ENCODE measurements at regions not wholly inside any gene's neighbourhood (a gene's known extent, or its start where the extent isn't known, plus 50 kb on each side); places are given as distances from the start of the nearest gene placed in this dataset.
"Not testable (repeated sequence)": the region's sequence is repeated elsewhere in the genome, so short reads cannot be mapped to it uniquely, and the experiment has no call there.

DNA sequence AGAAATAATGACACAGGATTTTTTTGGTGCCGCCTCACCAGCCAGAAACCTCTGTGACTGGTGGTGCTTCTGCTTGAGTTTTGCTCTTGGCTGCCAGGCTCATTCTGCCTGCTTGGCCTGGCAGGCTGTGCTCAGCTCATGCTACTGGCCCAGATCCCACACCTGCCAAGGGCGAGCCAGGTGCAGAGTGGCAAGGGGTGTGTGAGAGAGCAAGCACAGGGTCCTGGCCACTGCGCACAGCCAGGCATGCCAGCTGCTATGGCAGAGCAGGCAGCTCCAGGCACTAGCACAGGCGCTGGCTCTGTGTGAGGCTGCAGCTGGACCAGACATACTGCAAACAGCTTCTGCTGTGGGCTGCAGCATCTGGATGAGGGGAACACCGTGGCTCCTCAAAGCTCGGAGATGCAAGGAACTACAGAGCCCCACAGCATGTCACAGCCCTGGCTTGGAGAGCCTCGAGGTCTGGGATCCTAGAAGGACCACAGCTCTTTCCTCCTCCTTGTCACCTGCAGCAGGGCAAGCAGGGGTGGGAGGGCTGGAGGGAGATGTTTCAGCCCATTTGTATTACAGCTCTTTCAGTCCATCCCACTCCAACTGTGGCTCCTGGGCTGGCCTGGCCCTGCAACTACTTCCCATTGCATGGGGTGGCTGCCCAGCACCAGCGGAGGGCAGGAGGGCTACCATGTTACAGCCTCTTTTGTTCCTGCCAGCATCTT lies 313.4 kb upstream of the SEMA3C start:
- DNase-seq: no peak

DNA sequence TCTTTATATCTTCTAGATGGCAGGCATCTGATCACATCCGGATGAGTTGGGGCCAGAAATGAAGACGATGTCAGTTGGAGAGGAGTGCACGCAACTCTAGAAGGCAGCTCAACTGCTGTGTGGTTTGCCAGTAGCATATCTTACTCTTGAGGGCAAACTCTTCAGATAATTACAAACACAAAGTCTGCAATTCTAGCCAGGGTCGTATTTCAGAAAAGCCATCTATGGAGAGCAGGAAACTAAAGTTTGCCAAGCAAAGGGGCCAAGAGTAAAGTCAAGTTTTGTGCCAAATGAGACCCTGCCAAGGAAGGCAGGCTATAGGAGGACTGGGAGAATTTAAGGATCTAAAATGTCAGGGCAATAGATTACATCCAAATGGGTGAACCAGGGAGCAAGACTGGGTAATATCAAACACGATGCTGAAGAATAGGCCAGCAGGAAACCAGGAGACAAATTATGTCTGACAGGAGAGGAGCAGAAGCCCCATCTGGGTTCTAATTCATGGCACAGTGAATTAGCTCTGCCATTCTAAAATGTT lies 312.5 kb upstream of the SEMA3C start:
- no peak for DNase-seq

DNA sequence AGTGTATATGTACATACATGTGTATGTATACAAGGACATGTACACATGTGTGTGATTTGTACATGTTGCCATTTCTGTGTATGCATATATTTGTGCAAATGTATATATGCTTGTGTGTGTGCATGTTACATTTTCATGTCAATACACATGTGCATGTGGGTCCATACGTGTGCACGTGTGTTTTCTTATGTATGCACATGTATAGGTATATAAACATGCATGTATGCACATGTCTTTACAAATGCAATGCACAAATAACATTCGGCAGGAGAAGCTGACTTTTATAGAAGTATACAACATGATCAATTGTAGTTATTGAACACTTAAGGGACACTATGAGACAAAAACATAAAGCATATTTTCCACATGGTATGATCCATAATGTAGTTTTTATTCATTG lies 307.4 kb upstream of the SEMA3C start:
- DNase-seq: no peak

DNA sequence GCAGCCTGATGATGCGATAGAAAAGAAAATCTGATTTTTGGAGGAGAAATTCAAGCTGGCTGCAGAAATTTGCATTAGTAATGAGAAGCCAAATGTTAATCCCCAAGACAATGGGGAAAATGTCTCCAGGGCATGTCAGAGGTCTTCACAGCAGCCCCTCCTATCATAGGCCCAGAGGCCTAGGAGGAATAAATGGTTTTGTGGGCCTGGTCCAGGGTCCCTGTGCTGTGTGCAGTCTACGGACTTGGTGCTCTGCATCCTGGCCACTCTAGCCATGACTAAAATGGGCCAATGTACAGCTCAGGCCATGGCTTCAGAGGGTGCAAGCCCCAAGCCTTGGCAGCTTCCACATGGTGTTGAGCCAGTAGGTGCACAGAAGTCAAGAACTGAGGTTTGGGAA lies 303.8 kb upstream of the SEMA3C start:
- DNase-seq: not testable (repeated sequence)

DNA sequence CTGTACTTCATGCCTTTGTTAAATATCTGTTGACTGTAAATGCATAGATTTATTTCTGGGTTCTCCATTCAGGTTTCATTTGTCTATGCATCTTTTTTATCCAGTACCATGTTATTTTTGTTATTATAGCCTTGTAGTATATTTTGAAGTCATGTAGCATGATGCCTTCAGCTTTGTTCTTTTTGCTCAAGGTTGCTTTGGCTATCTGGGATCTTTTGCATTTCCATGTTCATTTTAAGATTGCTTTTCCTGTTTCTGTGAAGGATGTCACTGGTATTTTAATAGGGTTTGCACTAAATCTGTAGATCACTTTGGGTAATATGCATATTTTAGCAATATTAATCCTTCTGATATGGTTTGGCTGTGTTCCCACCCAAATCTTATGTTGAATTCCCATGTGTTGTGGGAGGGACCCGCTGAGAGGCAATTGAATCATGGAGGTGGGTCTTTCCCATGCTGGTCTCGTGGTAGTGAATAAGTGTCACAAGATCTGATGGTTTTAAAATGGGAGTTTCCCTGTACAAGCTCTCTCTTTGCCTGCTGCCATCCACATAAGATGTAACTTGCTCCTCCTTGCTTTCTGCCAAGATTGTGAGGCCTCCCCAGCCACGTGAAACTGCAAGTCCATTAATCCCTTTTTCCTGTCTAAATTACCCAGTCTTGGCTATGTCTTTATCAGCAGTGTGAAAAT lies 302.8 kb upstream of the SEMA3C start:
- DNase-seq: no peak

DNA sequence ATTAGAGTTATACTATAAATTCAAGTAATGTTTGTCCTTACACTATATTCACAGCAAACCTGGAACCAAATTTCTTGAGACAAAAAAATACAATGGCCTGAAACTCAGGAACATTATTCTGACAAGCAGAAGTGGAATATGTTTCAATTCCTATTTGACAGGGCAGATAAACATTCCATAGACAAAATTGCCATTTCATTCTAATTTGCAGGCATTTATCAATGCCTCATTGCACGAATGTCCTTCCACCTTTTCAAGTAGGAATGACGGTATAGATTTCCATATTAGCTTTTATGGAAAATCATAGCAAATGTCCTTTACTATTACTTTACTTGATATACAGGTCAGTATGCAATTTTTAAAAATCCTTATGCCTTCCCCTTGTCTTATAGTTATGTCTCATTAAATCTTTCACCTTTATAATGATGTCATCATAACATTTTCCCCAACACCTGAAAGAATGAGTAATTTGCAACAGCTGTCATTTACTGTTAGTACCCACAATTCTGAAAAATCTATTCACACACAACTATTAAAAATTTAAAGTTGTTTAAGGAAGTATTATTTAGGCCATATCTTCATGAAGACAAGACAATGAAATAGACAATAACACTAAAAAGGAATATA lies 299.7 kb upstream of the SEMA3C start:
- DNase-seq: no peak

DNA sequence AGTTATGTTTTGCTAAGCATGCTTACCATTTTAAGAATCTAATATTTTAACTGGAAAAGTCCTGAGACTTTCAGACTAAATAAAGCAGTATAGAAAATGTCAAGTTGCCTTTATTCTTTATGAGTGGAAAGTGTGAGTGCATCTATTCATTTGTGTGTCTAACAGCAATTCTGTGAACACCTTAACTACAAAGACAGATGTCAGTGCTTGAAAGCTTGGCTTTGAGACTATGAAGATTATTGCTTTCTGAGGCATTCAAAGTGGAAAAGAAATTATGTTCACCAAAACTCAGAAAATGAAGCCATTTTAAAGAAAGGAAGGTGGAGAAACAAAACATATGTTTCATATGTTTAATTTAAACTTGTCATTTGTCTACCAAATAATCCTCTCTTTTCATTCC lies 294.5 kb upstream of the SEMA3C start:
- no peak for DNase-seq

DNA sequence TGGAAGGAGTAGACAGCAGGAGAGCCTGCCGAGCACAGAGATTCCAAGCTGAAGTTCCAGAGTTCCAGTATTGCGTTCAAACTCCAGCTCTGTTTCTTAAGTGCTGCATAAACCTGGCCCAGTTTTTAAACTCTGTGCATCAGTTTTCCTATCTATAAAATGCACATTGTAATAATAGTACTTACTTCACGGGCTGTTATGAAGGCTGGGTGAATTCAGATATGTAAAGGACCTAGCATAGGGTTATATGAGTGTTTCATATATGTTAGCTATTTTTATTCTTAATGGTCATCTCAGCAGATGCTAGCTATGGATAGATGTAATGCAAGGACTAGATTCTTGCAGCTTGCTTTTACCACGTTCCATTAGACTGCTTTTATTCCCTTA lies 293.1 kb upstream of the SEMA3C start:
- DNase-seq: no peak

DNA sequence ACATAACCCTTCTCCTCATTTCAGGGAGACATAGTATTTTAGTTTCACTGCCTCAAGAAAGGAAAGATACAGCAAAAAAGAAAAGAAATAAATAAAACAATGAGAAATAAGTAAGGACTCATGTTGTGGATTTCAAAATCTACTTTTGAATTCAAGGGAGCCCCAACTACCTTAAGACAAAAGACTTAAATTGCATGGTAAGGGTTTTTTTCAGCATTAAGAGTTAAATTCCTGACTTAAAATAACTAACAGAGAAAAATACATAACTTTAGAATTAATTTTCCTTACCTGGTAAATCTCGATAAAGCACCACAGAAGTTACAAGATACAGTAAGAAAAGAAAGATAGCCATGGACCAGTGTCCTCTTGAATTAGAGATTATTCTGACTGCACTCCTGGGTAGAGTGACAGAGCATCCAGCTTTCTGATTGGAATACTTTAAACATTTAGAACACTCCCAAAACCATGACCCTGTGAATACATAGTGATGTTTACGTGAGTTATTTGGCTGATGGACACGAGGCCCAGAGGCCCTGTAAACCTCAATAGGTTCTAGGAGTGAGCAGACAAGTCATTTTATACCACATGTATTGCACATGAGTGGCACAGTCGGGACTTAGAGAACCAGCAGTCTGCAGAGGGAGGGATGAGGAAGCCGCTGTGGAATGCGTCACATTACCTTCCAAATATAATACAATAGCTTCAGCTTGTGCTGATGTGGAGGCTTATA lies 292.5 kb upstream of the SEMA3C start:
- no peak for DNase-seq

DNA sequence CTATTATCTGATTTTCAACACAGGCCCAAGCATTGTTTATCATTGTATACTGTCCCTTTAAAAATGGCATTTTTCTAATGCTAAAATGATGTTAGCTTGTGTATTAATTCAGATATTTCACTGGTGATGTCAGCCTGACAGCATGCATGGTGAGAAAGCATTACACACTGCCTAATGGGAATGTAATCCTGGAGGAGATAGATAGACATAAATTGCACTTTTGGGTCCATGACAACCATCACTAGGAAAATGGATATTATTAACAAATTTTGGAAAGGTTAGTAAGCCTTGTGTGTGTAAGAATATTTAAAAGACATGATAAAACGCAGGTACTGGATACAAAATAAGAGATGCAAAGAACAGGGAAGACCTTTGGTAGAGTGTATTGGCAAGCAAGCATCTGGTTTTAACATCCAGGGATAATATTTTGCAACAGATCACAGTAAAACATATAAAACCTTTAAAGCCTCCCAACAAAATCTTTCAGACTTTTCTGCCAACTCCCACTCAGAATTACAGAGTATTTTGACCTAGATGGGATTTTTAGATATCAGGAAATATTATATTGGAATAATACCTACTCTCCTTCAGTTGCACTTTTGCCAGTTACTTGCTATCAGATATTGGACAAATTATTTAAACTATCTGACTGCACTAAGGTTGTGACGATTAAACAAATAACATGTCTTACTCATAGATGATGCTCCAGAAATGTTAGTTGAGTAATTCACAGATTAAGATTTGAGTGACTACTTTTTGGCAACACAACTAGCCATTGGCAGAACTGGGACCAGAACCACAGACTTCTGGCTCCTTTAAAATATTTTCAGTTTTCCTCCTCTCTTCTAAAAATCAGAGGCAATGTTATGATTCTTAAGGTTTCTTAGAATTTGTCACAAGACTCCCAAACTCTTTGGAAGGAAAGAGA lies 291.6 kb upstream of the SEMA3C start:
- no peak for DNase-seq

DNA sequence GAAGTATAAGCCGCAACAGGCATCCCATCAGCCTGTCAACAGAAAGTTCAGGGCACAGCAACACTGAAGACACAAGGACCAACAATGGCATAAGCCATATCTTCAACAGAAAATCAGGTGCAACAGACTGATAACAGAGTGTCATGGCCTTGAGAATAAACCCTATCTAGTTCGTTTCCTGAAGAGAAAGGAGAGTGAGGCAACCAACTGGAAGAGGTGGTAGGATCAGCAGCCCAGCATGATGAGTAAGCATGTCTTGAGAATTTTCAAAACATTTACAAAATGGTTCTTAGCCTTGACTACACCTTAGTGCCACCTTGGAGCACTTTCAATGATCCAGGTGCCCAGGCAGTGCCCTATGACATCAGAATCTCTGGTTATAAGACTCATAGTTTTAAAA lies 290.2 kb upstream of the SEMA3C start:
- no peak for DNase-seq

DNA sequence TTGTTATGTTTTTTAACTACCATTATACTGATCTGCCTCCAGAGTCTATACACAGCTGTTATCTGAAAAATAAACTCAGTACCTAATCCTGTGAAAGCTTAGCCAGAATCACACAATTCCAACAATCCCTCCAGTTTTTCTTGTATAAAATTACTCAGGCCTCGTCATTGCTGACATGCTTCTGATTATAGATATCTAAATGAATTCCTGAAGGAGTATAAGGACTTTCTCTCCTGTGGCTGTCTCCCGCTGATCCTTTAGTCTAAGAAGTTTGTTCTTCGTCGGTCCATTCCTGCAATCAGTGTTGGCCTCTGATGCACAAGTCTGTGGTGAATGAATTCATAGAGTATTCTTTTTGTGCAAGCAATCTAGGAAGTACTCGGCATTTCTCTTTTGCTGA lies 288.9 kb upstream of the SEMA3C start:
- DNase-seq: no peak

DNA sequence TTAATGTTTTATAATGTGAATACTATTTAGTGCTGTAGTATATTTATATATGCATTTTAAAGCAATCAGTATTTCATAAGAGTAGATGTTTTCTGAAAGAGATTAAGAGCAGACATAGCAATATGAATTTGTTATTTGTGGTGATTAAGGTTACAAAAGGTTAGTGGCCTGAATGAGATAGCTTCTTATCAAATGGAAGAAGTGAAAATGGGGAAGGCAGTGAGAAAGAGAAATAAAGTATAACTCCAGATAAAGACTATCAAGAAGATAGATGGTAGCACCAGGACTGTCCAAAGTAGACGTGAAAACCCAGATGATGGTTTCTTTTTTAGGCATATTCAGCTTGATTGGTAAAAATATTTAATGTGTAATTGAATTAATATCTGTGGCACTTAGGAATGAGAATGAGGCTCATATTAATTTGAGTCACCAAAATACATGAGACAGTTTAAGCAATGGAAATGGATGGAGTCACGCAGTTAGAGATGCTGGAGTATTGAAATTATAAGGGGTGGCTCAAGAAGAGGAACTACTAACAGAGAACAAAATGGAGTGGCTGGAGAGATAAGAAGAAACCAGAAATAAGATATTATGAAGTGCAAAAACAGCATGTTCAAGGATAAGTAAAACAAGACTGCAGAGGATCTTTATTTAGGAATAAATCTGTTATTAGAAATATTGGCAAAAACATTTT lies 288.0 kb upstream of the SEMA3C start:
- DNase-seq: no peak

DNA sequence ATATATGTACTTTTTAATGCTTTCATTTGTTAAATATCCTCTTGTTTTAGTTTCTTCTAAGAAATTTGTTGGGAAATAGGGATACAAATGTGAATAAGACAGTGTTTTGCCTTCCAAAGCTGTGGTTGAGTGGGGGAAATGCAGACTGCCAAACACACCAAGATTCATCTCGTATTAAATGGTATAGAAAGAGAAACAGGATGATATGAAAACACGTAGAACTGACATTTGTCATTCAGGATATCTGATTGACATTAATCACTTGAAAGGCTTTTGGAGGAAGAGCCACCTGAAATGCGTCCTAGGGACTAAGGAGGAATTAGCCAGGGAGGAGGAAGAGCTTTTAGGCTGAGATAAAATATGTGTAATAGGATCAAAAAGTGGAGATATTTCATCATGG lies 287.4 kb upstream of the SEMA3C start:
- no peak for DNase-seq

DNA sequence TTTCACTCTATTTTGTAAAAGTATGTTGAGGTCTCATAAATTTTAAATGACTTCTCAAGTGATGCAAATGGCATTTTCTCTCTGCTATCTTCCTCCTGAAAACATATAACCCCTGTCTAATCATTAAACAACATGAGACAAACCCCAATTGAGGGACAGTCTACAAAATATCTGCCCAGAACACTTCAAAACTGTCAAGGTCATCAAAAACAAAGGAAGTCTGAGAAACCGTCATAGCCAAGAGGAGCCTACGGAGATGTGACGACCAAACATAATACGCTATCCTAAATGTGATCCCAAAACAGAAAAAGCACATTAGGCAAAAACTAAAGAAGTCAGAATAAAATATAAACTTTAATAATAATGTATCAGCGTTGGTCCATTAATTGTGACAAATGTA lies 282.3 kb upstream of the SEMA3C start:
- DNase-seq: no peak

DNA sequence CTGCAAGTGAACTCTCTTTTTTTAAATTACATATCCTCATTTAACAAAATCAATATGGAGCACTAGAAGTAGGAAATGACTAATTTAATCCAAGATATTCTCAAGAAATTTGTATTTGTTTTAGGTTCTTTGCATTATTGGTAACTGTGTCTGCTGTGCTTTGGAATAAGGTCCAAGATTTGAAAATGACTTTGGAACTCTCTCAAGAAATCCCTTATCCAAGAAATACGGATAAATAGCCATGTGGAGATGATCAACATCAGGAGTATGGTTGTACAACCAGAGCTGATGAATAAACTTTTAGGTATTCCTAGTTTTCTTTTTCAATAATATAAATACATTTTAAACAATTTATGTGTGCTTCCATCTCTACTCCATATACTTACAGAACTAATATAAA lies 279.9 kb upstream of the SEMA3C start:
- no peak for DNase-seq

DNA sequence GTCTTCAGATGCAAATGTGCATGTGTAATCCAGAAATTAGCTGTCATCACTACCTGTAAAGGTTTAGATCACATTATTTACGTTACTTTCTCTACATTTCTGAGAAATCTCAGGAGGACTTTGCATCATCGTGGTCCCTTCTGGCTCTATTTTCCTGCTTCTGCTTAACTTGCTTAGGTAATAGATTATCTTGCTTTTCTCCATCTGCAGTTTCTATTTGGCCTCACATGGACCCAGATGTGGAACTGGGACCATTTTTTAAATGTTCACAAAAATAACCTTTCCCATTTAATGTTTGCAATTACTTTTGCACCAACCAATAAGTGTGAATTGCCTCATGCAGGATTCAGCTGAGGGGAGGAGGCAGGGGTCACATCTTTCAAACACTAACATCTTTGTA lies 278.4 kb upstream of the SEMA3C start:
- no peak for DNase-seq

DNA sequence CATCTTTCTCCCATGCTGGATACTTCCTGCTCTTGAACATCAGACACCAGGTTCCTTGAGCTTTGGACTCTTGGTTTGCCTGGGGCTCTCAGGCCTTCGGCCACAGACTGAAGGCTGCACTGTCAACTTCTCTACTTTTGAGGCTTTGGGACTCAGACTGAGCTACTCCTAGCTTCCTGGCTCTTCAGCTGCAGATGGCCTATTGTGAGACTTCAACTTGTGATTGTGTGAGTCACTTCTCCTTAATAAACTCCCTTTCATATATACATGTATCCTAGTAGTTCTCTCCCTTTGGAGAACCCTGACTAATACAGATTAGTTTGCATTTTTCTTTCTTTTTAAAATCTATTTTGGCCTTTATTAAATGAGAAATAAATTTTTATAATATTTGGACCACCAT lies 276.2 kb upstream of the SEMA3C start:
- no peak for DNase-seq

DNA sequence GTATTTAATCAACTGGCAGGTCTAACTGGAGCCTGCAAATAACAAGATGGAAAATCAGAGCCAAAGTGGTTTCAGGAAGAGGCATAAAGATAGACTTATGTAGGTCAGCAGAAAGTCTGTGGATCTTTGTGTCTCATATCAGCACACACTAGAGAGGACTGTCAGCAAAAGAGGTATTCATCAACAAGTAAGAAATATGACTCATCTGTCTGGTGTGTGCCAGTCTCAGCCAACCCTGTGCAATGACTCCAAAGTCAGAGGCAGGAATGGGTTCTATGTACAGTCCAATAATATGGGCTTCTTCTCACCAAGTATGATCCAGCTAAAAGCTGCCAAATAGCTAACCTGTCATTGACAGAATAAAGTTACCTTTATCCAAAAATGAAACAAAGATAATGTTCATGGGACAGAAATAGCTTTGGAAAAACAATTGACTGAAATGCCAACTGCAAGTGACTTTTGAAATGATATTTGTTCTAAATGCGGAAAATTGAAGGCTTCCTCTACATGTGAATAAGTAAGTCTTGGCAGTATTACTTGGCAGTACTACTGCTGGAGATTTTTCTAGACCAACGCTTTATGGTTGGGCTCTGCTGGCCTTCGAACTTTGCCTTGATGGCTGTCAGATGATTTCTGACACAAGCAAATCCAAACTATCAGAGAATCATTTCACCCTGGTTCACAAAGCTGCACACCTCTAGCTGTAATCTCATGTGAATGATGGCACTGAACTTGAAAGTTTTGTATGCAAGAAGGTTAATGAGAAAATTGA lies 272.3 kb upstream of the SEMA3C start:
- DNase-seq: no peak

Measured in nucleus accumbens (tissue), 56 donors.